Activated T-helper 17 cell treated with anti-CD3 and anti-CD28 coated beads, Interleukin-2, amount 50 U/mL, for 72 hours (primary cell): ENCODE measurements at regions not wholly inside any gene's neighbourhood (a gene's known extent, or its start where the extent isn't known, plus 50 kb on each side); places are given as distances from the start of the nearest gene placed in this dataset.
"Not testable (repeated sequence)": the region's sequence is repeated elsewhere in the genome, so short reads cannot be mapped to it uniquely, and the experiment has no call there.

Experiments used
- ATAC-seq: fragments of 150-1000 bp; cut with Tn5 transposase; replicated peaks from 2 replicates; pipeline ENCODE4 v1.10.0; 2021; ENCODE audit warnings: mild to moderate bottlenecking, moderate library complexity
- H3K27ac Mint-ChIP-seq: one replicate; pipeline ENCODE4 v1.8.0; 2022; ENCODE audit warnings: mixed read lengths
- H3K27me3 Mint-ChIP-seq: one replicate; pipeline ENCODE4 v1.8.0; 2022; ENCODE audit warnings: mixed read lengths
- H3K36me3 Mint-ChIP-seq: one replicate; pipeline ENCODE4 v1.8.0; 2022; ENCODE audit warnings: low read depth, mild to moderate bottlenecking, mixed read lengths
- H3K4me1 Mint-ChIP-seq: one replicate; pipeline ENCODE4 v1.8.0; 2022; ENCODE audit warnings: mixed read lengths
- H3K4me3 Mint-ChIP-seq: one replicate; pipeline ENCODE4 v1.8.0; 2022; ENCODE audit warnings: mild to moderate bottlenecking, mixed read lengths
- H3K9me3 Mint-ChIP-seq: one replicate; pipeline ENCODE4 v1.8.0; 2022; ENCODE audit warnings: mixed read lengths

DNA sequence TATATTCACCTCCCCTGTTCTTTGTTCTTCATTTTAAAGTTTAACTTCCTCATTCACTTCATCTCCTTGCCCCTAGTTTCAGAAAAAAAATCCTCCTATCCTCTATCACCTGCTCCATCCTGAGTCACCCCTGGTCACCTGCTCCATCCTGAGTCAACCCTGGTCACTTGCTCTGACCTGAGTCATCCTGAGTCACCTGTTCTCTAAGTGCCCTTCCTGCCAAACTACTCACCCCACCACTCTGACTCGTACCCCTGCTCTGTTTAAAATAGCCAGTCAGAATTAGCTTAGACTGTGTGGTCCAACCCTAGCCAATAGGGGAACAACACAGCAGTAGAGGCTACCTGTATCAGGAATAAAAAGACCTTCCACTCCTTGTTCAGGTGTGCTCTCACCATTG, 716.9 kb downstream of the ZBBX start:
- no peaks in the 10 kb centered on the region for H3K27me3 Mint-ChIP-seq
- no peaks in the 10 kb centered on the region for H3K36me3 Mint-ChIP-seq
- ATAC-seq, result no peak
- H3K4me1 Mint-ChIP-seq, result no peaks in the 10 kb centered on the region
- H3K27ac Mint-ChIP-seq, result no peak overlapping the region
- peaks cover 15% of the 10 kb centered on the region for H3K9me3 Mint-ChIP-seq
- H3K4me3 Mint-ChIP-seq, result no peak overlapping the region

DNA sequence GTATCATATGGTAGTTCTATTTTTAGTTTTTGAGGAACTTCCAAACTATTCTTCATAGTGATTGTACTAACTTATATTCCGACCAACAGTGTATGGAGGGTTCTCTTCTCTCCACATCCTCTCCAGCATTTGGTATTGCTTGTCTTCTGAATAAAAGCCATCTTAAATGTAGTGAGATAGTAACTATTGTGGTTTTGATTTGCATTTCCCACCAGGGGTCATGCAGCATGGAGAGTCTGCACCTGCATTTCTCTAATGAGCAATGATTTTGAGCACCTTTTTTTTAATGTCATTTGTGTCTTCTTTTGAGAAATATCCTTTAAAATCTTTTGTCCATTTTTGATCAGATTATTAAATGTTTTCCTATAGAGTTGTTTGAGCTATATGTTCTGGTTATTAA, 718.5 kb downstream of the ZBBX start:
- H3K36me3 Mint-ChIP-seq, result no peaks in the 10 kb centered on the region
- ATAC-seq, result no peak
- no peak overlapping the region for H3K27ac Mint-ChIP-seq
- H3K4me1 Mint-ChIP-seq, result no peaks in the 10 kb centered on the region
- H3K27me3 Mint-ChIP-seq, result no peaks in the 10 kb centered on the region
- no peak overlapping the region for H3K4me3 Mint-ChIP-seq
- peaks cover 17% of the 10 kb centered on the region for H3K9me3 Mint-ChIP-seq

DNA sequence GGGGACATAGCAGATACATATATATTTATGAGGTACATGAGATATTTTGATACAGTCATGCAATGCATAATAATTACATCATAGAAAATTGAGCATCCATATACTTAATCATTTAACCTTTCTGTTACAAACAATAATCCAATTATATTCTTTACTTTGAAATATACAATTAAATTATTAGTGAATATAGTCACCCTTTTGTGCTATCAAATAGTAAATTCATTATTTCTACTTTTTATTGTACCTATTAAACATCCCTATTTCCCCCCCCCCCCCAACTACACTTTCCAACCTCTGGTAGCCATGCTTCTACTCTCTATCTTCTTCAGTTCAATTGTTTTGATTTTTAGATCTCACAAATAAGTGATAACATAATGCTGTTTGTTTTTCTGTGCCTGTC, 719.1 kb downstream of the ZBBX start:
- no peak overlapping the region for H3K27ac Mint-ChIP-seq
- no peak for ATAC-seq
- peaks cover 19% of the 10 kb centered on the region for H3K9me3 Mint-ChIP-seq
- no peaks in the 10 kb centered on the region for H3K36me3 Mint-ChIP-seq
- no peak overlapping the region for H3K4me3 Mint-ChIP-seq
- H3K27me3 Mint-ChIP-seq, result no peaks in the 10 kb centered on the region
- H3K4me1 Mint-ChIP-seq, result no peaks in the 10 kb centered on the region

DNA sequence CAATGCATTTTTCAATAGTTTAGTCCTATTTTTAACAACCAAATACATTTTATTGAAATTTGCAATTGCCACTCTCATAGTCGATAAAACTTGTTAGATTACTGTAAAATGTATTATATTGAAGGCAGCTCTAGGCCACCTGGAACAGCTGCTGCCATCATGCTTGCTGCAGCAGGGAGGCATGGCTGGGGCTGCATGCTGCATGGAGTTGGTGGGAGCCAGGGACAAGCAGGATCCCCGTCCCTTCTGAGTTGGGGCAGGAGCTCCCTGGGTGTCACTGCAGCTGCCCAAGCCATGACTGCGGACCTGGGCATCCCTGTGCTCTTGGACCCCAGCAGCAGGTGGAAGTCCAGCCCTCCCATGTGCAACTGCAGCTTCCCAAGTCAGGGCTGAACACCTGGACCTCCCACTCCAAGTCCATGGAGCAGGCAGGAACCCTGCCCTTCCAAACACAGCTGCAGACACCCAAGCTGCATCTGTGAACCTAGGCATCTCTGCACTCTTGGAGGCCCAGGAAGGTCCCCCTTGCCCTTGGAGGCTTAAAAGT, 742.0 kb downstream of the ZBBX start:
- no peak overlapping the region for H3K27ac Mint-ChIP-seq
- H3K9me3 Mint-ChIP-seq, result peaks cover 7% of the 10 kb centered on the region
- H3K4me1 Mint-ChIP-seq, result no peaks in the 10 kb centered on the region
- no peaks in the 10 kb centered on the region for H3K27me3 Mint-ChIP-seq
- no peak overlapping the region for H3K4me3 Mint-ChIP-seq
- ATAC-seq, result no peak
- no peaks in the 10 kb centered on the region for H3K36me3 Mint-ChIP-seq

DNA sequence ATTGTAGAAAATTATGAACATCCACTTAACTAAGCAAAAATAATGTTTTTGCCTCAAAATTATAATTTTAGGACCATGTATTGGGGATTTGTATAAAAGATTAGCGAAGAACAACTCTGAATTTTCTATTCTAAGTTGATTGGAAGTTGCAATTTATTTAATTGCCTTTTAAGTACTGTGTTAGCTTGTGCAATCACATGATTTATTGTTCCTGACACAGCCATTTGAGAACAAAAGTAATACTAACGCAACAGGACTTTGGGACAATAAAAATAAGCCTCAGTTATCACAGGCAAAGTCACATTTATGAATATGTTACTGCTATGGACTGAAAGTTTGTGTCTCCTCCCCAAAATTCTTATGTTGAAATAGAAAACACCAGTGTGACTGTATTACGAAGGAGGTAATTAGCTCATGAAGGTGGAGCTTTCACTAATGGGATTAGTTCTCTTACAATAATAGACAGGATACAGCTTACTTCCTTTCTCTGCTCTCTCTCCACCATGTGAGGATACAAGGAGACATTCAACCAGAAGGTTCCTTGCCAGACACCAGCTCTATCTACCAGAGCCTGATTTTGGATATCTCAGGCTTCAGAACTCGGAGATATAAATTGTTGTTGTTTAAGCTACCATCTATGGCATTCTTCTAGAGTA, 745.9 kb downstream of the ZBBX start:
- no peaks in the 10 kb centered on the region for H3K27me3 Mint-ChIP-seq
- peaks cover 6% of the 10 kb centered on the region for H3K9me3 Mint-ChIP-seq
- H3K36me3 Mint-ChIP-seq, result no peaks in the 10 kb centered on the region
- H3K27ac Mint-ChIP-seq, result no peak overlapping the region
- H3K4me3 Mint-ChIP-seq, result no peak overlapping the region
- ATAC-seq, result no peak
- no peaks in the 10 kb centered on the region for H3K4me1 Mint-ChIP-seq

DNA sequence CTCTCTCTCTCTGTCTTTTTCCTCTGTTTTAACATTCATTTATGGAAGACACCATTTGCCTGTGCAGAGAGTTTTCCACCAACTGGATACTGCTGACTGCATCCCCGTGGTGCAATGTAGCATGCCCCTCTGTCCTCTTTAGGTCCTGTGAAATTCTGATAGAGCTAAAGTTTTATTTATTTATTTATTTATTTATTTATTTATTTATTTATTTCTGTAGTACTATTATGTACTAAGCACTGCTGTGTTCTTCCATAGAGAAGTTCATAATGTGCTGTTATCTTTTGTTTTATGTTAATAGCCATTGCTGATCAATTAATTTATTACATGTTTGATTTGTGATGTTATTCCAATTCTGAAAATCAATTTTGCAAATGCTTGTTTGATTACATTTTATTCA, 749.9 kb downstream of the ZBBX start:
- Mint-ChIP-seq H3K36me3 (no peaks in the 10 kb centered on the region), H3K27me3 (no peaks in the 10 kb centered on the region), H3K4me1 (no peaks in the 10 kb centered on the region), H3K27ac (no peak overlapping the region), H3K9me3 (peaks cover 6% of the 10 kb centered on the region), H3K4me3 (no peak overlapping the region)
- ATAC-seq, result no peak

DNA sequence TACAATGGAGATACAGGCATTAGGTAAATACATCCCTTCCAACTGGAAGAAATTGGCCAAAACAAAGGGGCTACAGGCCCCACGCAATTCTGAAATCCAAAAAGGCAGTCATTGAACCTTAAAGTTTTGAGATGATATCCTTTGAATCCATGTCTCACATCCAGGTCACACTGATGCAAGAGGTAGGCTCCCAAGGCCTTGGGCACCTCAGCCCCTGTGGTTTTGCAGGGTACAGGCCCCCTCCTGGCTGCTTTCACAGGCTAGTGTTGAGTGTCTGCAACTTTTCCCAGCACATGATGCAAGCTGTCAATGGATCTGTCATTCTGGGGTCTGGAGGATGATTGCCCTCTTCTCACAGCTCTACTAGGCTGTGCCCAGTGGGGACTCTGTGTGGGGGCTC, 766.7 kb downstream of the ZBBX start:
- H3K4me3 Mint-ChIP-seq, result no peak overlapping the region
- no peak overlapping the region for H3K27ac Mint-ChIP-seq

DNA sequence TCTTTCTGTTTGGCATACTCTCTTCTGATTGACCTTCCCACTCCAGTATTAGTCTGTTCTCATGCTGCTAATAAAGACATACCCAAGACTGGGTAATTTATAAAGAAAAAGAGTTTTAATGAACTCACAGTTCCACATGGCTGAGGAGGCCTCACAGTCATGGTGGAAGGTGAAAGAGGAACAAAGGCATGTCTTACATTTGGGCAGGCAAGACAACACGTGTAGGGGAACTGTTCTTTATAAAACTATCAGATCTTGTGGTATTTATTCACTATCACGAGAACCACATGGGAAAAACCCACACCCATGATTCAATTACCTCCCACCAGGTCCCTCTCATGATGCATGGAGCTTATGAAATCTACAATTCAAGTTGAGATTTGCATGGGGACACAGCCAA, 767.3 kb downstream of the ZBBX start:
- not testable (repeated sequence) for H3K4me1 Mint-ChIP-seq, H3K4me3 Mint-ChIP-seq, H3K36me3 Mint-ChIP-seq, H3K9me3 Mint-ChIP-seq, H3K27me3 Mint-ChIP-seq, H3K27ac Mint-ChIP-seq, ATAC-seq

More for the DNA sequence above, 766.7 kb downstream of the ZBBX start:
- no peaks in the 10 kb centered on the region for H3K27me3 Mint-ChIP-seq
- H3K36me3 Mint-ChIP-seq, result no peaks in the 10 kb centered on the region
- peaks cover 8% of the 10 kb centered on the region for H3K9me3 Mint-ChIP-seq
- no peaks in the 10 kb centered on the region for H3K4me1 Mint-ChIP-seq
- no peak for ATAC-seq

DNA sequence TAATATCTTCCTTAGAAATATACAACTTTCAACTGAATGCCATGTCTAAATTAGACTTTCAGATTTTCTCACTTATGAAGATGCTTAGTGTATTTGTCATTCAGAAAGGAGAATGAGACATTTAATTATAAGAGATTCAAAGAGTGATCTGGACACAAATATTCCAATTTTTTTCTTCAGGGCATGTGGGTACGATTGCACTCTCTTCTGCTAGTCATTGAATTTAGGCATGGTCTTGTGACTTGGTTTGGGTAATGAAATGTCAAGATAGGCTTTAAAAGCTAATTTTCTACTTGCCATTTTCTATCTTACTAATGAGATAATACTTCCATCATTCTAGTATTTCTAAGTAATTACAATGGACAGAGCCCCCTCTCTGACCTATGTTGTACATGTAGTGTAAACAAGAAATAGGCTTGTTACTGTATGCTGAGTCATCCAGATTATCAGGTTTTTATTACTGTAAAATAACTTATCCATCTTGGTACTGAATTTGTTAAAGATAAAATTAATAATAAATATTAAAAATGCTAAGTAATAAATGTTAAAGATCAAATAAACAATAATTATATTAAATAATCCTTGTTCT, 770.8 kb upstream of the BCHE start:
- no peak overlapping the region for H3K27ac Mint-ChIP-seq
- H3K27me3 Mint-ChIP-seq, result no peaks in the 10 kb centered on the region
- no peak for ATAC-seq
- no peaks in the 10 kb centered on the region for H3K4me1 Mint-ChIP-seq
- no peaks in the 10 kb centered on the region for H3K36me3 Mint-ChIP-seq
- no peak overlapping the region for H3K4me3 Mint-ChIP-seq
- H3K9me3 Mint-ChIP-seq, result peaks cover 8% of the 10 kb centered on the region

DNA sequence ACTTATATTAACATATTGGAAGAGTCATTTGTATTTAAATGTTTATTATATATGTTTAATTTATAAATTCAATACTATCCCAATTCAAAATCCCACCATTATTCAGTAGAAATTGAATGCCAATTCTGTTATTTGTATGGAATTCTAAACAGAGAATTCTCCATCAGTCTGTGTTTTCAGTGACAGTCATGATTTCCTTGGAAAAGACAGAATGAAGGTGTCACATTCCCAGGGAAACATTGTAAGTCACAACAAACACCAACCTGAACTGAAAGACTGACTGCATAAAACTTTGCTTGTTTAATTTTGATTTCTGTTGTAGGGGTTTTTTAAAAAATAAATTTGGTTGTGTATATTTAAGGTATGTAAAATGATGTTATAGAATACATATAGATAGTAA, 769.8 kb upstream of the BCHE start:
- ATAC-seq, result no peak
- H3K27ac Mint-ChIP-seq, result no peak overlapping the region
- H3K36me3 Mint-ChIP-seq, result no peaks in the 10 kb centered on the region
- H3K27me3 Mint-ChIP-seq, result no peaks in the 10 kb centered on the region
- peaks cover 8% of the 10 kb centered on the region for H3K9me3 Mint-ChIP-seq
- H3K4me1 Mint-ChIP-seq, result no peaks in the 10 kb centered on the region
- H3K4me3 Mint-ChIP-seq, result no peak overlapping the region

DNA sequence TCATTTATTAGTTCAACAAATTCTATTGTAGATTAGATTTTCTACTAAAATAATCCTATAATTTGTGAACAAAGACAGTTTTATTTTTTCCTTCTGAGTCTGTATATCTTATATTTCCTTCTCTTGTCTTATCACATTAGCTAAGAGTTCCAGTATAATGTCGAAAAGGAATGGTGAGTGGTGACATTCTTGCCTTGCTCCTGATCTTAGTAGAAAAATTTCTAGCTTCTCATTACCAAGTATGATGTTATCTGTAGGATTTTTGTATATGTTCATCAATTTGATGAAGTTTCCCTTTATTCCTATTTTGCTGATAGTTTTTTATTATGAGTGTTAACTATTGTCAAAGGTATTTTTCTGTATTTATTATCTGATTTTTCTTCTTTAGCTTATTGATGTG, 756.6 kb upstream of the BCHE start:
- no peaks in the 10 kb centered on the region for H3K27me3 Mint-ChIP-seq
- no peak for ATAC-seq
- H3K27ac Mint-ChIP-seq, result no peak overlapping the region
- H3K4me3 Mint-ChIP-seq, result no peak overlapping the region
- H3K9me3 Mint-ChIP-seq, result peaks cover 14% of the 10 kb centered on the region
- no peaks in the 10 kb centered on the region for H3K4me1 Mint-ChIP-seq
- no peaks in the 10 kb centered on the region for H3K36me3 Mint-ChIP-seq

DNA sequence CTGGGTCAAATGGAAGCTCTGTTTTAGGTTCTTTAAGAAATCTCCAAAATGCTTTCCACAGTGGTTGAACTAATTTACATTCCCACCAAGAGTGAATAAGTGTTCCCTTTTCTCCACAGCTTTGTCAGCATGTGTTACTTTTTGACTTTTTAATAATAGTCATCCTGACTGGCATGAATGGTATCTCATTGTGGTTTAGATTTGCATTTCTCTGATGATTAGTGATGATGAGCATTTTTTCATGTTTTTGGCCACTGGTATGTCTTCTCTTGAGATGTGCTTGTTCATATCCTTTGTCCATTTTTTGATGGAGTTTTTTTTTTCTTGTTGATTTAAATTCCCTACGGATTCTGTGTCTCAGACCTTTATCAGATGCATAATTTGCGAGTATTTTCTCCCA, 745.0 kb upstream of the BCHE start:
- H3K27me3 Mint-ChIP-seq, result no peaks in the 10 kb centered on the region
- no peaks in the 10 kb centered on the region for H3K36me3 Mint-ChIP-seq
- no peak overlapping the region for H3K4me3 Mint-ChIP-seq
- H3K27ac Mint-ChIP-seq, result no peak overlapping the region
- H3K4me1 Mint-ChIP-seq, result no peaks in the 10 kb centered on the region
- peaks cover 9% of the 10 kb centered on the region for H3K9me3 Mint-ChIP-seq
- no peak for ATAC-seq

DNA sequence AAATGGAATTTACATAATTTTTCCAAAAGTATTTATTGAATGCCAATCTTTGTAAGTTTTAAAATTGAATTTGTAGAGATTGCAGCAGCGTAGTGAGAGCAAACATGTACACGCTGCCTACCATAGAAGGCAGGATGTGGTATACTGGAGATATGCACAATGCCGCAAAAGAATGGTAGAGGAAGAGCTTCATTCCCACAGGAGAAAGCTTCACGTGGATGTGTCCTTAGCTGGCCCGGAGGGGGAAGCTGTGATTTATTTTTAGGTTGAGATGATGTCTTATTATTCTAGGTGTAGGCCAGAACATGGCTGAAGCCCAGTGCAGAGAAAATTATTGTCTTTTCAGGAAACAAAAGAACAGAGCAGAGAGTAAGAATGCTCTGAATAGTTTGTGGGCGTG, 743.3 kb upstream of the BCHE start:
- H3K27ac Mint-ChIP-seq, result no peak overlapping the region
- H3K4me3 Mint-ChIP-seq, result no peak overlapping the region
- H3K4me1 Mint-ChIP-seq, result no peaks in the 10 kb centered on the region
- no peaks in the 10 kb centered on the region for H3K27me3 Mint-ChIP-seq
- no peaks in the 10 kb centered on the region for H3K36me3 Mint-ChIP-seq
- no peak for ATAC-seq
- peaks cover 13% of the 10 kb centered on the region for H3K9me3 Mint-ChIP-seq

DNA sequence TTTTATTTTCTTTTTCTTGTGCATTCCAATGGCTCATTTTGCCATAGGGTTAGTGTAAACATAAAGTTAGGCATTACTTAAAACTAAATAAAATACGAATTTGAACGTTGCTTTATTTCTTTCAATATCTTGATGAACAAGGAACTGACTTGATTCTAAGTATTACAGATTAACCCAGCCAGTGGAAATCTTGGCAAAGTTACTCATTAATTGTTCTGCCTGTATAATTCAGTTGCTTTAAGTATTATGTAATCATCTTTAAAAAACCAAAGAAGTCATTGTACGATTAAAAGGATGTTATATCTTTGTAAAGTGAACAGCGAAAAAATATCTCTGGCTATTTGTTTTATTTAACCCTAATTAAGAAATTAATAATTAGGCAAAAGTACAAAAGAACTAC, 737.9 kb upstream of the BCHE start:
- H3K4me1 Mint-ChIP-seq, result no peaks in the 10 kb centered on the region
- no peaks in the 10 kb centered on the region for H3K27me3 Mint-ChIP-seq
- H3K4me3 Mint-ChIP-seq, result no peak overlapping the region
- no peak for ATAC-seq
- no peaks in the 10 kb centered on the region for H3K36me3 Mint-ChIP-seq
- no peak overlapping the region for H3K27ac Mint-ChIP-seq
- H3K9me3 Mint-ChIP-seq, result peaks cover 8% of the 10 kb centered on the region

DNA sequence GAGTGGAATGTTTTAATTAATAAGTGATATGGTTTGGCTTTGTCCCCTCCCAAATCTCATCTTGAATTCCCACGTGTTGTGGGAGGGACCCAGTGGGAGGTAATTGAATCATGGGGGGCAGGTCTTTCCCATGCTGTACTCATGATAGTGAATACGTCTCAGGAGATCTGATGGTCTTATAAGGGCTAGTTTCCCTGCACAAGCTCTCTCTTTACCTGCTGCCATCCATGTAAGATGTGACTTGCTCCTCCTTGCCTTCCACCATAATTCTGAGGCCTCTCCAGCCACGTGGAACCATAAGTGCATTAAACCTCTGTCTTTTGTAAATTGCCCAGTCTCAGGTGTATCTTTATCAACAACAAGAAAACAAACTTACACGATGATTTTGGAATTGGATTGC, 734.5 kb upstream of the BCHE start:
- not testable (repeated sequence) for H3K9me3 Mint-ChIP-seq, H3K4me3 Mint-ChIP-seq, H3K27ac Mint-ChIP-seq, H3K27me3 Mint-ChIP-seq, H3K4me1 Mint-ChIP-seq, ATAC-seq, H3K36me3 Mint-ChIP-seq
